ENCODE measurements at regions not wholly inside any gene's neighbourhood (a gene's known extent, or its start where the extent isn't known, plus 50 kb on each side); places are given as distances from the start of the nearest gene placed in this dataset.

GRCh38 chr9:88596376-88596775 lies 61.4 kb downstream of the NXNL2 start:
- DNase-seq (ENCODE audit: low read depth): no peak
- no peak overlapping the region for H3K4me3 ChIP-seq (ENCODE audit: low read depth, low read length)
- TF ChIP-seq, protein P1, sequence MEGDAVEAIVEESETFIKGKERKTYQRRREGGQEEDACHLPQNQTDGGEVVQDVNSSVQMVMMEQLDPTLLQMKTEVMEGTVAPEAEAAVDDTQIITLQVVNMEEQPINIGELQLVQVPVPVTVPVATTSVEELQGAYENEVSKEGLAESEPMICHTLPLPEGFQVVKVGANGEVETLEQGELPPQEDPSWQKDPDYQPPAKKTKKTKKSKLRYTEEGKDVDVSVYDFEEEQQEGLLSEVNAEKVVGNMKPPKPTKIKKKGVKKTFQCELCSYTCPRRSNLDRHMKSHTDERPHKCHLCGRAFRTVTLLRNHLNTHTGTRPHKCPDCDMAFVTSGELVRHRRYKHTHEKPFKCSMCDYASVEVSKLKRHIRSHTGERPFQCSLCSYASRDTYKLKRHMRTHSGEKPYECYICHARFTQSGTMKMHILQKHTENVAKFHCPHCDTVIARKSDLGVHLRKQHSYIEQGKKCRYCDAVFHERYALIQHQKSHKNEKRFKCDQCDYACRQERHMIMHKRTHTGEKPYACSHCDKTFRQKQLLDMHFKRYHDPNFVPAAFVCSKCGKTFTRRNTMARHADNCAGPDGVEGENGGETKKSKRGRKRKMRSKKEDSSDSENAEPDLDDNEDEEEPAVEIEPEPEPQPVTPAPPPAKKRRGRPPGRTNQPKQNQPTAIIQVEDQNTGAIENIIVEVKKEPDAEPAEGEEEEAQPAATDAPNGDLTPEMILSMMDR (IDR thresholded peaks at IDR 0.05; ENCODE audit: low read depth, low read length, missing control alignments): no peak

- no peak overlapping the region for H3K4me3 ChIP-seq (ENCODE audit: low read depth, low read length)
- TF ChIP-seq, protein P1 (IDR thresholded peaks at IDR 0.05; ENCODE audit: low read depth, low read length, missing control alignments): no peak
- no peak for DNase-seq (ENCODE audit: low read depth)
Measured at GRCh38 chr9:88604836-88605511, 70.0 kb downstream of the NXNL2 start.

GRCh38 chr9:88605512-88606362 lies 70.8 kb downstream of the NXNL2 start:
- TF ChIP-seq, protein P1 (IDR thresholded peaks at IDR 0.05; ENCODE audit: low read depth, low read length, missing control alignments): no peak
- DNase-seq (ENCODE audit: low read depth): no peak

GRCh38 chr9:88614359-88614758 lies 79.4 kb downstream of the NXNL2 start:
- DNase-seq (ENCODE audit: low read depth): no peak
- no peak overlapping the region for H3K4me3 ChIP-seq (ENCODE audit: low read depth, low read length)
- TF ChIP-seq, protein P1 (IDR thresholded peaks at IDR 0.05; ENCODE audit: low read depth, low read length, missing control alignments): no peak

More at GRCh38 chr9:88605512-88606362, 70.8 kb downstream of the NXNL2 start:
- H3K4me3 ChIP-seq (ENCODE audit: low read depth, low read length): no peak overlapping the region

- no peak for DNase-seq (ENCODE audit: low read depth)
- H3K4me3 ChIP-seq (ENCODE audit: low read depth, low read length): no peak overlapping the region
- TF ChIP-seq, protein P1 (IDR thresholded peaks at IDR 0.05; ENCODE audit: low read depth, low read length, missing control alignments): no peak
Measured at GRCh38 chr9:88623698-88624097, 88.7 kb downstream of the NXNL2 start.

DNA sequence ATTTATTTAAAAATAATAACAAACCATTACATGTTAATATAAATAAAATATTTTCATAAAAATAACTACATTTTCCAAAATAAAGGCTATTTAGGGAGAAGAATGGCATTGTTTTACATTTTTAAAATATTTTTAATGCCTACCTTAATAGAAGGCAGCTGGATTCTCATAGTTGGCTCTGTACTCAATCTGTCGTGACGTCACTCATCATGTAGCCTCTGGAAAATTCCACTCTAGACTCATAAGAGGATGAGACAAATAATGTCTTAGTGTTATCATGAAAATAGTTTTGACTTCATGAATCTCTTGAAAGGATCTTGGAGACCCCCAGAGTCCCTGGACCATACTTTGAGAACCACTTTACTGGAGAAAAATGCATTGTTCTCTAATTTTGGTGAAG lies 93.1 kb downstream of the NXNL2 start:
- no peak for DNase-seq (ENCODE audit: low read depth)
- TF ChIP-seq, protein P1 (IDR thresholded peaks at IDR 0.05; ENCODE audit: low read depth, low read length, missing control alignments): no peak
- H3K4me3 ChIP-seq (ENCODE audit: low read depth, low read length): no peak overlapping the region
